IPS-15b (cell line): ENCODE measurements at regions not wholly inside any gene's neighbourhood (a gene's known extent, or its start where the extent isn't known, plus 50 kb on each side); places are given as distances from the start of the nearest gene placed in this dataset.

Experiments used
- H3K27me3 ChIP-seq: one replicate; pipeline ENCODE4 v1.6.1; 2013; ENCODE audit warnings: low read length; ENCODE audit not compliant: control insufficient read depth, insufficient read depth
- H3K36me3 ChIP-seq: one replicate; pipeline ENCODE4 v1.6.1; 2013; ENCODE audit warnings: low read length; ENCODE audit not compliant: control insufficient read depth, insufficient read depth
- H3K4me1 ChIP-seq: one replicate; pipeline ENCODE4 v1.6.1; 2013; ENCODE audit warnings: mild to moderate bottlenecking, low read length; ENCODE audit not compliant: control insufficient read depth, insufficient read depth
- H3K4me3 ChIP-seq: one replicate; pipeline ENCODE4 v1.5.1; 2013; ENCODE audit warnings: low read depth, low read length
- H3K9ac ChIP-seq: one replicate; pipeline ENCODE4 v1.6.1; 2013; ENCODE audit warnings: low read depth, mild to moderate bottlenecking, low read length
- H3K9me3 ChIP-seq: one replicate; pipeline ENCODE4 v1.6.1; 2013; ENCODE audit warnings: mild to moderate bottlenecking, low read length; ENCODE audit not compliant: control insufficient read depth, insufficient read depth

- H3K9ac ChIP-seq: no peak overlapping the region
- H3K36me3 ChIP-seq: no peaks in the 10 kb centered on the region
- peaks cover 18% of the 10 kb centered on the region for H3K9me3 ChIP-seq
- no peaks in the 10 kb centered on the region for H3K27me3 ChIP-seq
- H3K4me3 ChIP-seq: no peak overlapping the region
- no peaks in the 10 kb centered on the region for H3K4me1 ChIP-seq
Measured at GRCh38 chr12:34526946-34527345, 504.6 kb downstream of the ALG10 start.

DNA sequence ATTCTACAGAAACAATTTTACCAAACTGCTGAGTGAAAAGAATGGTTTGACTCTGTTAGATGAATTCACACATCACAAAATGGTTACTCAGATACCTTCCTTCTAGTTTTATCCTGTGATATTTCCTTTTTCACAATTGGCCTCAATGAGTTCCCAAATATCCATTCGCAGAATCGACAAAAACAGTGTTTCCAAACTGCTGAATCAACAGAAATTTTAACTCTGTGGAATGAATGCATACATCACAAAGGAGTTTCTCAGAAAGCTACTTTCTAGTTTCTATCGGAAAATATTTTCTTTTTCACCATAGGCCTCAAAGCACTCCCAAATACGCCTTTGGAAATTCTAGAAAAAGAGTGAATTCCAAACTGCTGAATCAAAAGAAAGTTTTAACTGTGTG, 525.0 kb downstream of the ALG10 start:
- H3K9me3 ChIP-seq: peaks cover 50% of the 10 kb centered on the region

DNA sequence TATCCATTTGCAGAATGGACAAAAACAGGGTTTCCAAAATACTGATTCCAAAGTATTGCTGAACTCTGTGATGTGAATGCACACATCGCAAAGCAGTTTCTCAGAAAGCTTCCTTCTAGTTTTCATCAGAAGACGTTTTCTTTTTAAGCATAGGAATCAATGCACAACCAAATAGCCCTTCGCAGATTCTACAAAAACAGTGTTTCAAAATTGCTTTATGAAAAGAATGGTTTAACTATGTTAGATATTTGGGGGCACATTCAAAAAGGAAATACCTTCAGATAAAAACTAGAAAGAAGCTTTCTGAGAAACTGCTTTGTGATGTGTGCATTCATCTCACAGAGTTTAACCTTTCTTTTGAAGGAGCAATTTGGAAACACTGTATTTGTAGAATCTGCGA, 569.7 kb downstream of the ALG10 start:
- no peaks in the 10 kb centered on the region for H3K36me3 ChIP-seq
- H3K4me1 ChIP-seq: no peaks in the 10 kb centered on the region
- no peak overlapping the region for H3K9ac ChIP-seq
- H3K4me3 ChIP-seq: no peak overlapping the region
- H3K27me3 ChIP-seq: no peaks in the 10 kb centered on the region
- peaks cover 50% of the 10 kb centered on the region for H3K9me3 ChIP-seq

More for the DNA sequence above, 525.0 kb downstream of the ALG10 start:
- Histone ChIP-seq H3K36me3 (no peaks in the 10 kb centered on the region), H3K9ac (no peak overlapping the region), H3K27me3 (no peaks in the 10 kb centered on the region), H3K4me3 (no peak overlapping the region), H3K4me1 (no peaks in the 10 kb centered on the region)

GRCh38 chr12:34595749-34596733, 573.7 kb downstream of the ALG10 start:
- peaks cover 56% of the 10 kb centered on the region for H3K9me3 ChIP-seq
- no peak overlapping the region for H3K9ac ChIP-seq
- H3K4me3 ChIP-seq: no peak overlapping the region
- peaks cover 3% of the 10 kb centered on the region for H3K36me3 ChIP-seq
- no peaks in the 10 kb centered on the region for H3K4me1 ChIP-seq
- no peaks in the 10 kb centered on the region for H3K27me3 ChIP-seq

GRCh38 chr12:34597548-34598351, 575.5 kb downstream of the ALG10 start:
- H3K9me3 ChIP-seq: peaks cover 48% of the 10 kb centered on the region
- no peak overlapping the region for H3K4me3 ChIP-seq
- no peak overlapping the region for H3K9ac ChIP-seq
- H3K36me3 ChIP-seq: peaks cover 3% of the 10 kb centered on the region
- H3K4me1 ChIP-seq: no peaks in the 10 kb centered on the region
- H3K27me3 ChIP-seq: no peaks in the 10 kb centered on the region

GRCh38 chr12:34598352-34598827, 576.1 kb downstream of the ALG10 start:
- Histone ChIP-seq H3K4me3 (no peak overlapping the region), H3K27me3 (no peaks in the 10 kb centered on the region), H3K9ac (no peak overlapping the region), H3K9me3 (peaks cover 44% of the 10 kb centered on the region), H3K4me1 (no peaks in the 10 kb centered on the region), H3K36me3 (peaks cover 3% of the 10 kb centered on the region)

DNA sequence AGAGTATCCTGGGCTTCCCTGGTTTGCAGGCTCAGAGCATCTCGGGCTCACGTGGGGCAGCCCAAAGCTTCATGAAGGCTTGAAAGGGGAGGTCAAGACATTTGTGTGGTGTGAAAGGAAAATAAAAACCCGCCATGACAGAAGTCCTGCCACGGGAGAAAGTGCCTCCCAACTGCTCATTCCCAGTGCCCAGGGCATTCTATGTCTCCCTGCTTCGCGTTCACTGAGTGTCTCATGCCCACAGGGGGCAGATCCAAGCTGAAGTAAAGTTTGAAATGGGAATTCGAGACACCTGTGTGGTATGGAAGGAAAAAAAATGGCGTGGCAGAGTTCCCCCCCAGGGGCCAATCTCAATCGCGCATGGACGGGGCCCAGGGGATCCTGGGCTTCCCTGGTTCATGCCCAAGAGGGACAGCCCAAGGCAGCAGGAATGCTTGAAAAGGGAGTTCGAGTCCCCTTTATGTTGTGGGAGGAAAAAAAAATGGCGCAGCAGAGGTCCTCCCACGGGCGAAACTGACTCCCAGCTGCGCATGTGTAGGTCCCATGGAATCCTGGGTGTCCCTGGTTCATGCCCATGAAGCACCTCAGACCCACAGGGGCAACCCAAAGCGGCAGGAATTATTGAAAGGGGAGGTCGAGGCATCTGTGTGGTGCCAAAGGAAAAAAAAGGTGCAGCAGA, 576.7 kb downstream of the ALG10 start:
- Histone ChIP-seq H3K4me3 (no peak overlapping the region), H3K36me3 (peaks cover 6% of the 10 kb centered on the region), H3K9me3 (peaks cover 42% of the 10 kb centered on the region), H3K27me3 (no peaks in the 10 kb centered on the region), H3K9ac (no peak overlapping the region), H3K4me1 (no peaks in the 10 kb centered on the region)

- no peak overlapping the region for H3K9ac ChIP-seq
- H3K9me3 ChIP-seq: peaks cover 44% of the 10 kb centered on the region
- no peaks in the 10 kb centered on the region for H3K27me3 ChIP-seq
- H3K36me3 ChIP-seq: peaks cover 6% of the 10 kb centered on the region
- no peaks in the 10 kb centered on the region for H3K4me1 ChIP-seq
- H3K4me3 ChIP-seq: no peak overlapping the region
Measured at GRCh38 chr12:34599530-34600513, 577.5 kb downstream of the ALG10 start.

GRCh38 chr12:34600592-34601462, 578.5 kb downstream of the ALG10 start:
- Histone ChIP-seq H3K9me3 (peaks cover 46% of the 10 kb centered on the region), H3K36me3 (peaks cover 6% of the 10 kb centered on the region), H3K27me3 (no peaks in the 10 kb centered on the region), H3K4me1 (no peaks in the 10 kb centered on the region), H3K4me3 (no peak overlapping the region), H3K9ac (no peak overlapping the region)

GRCh38 chr12:34601689-34602088, 579.4 kb downstream of the ALG10 start:
- Histone ChIP-seq H3K27me3 (no peaks in the 10 kb centered on the region), H3K4me3 (no peak overlapping the region), H3K36me3 (peaks cover 6% of the 10 kb centered on the region), H3K4me1 (no peaks in the 10 kb centered on the region), H3K9ac (no peak overlapping the region), H3K9me3 (peaks cover 43% of the 10 kb centered on the region)
